ENCODE measurements at regions not wholly inside any gene's neighbourhood (a gene's known extent, or its start where the extent isn't known, plus 50 kb on each side); places are given as distances from the start of the nearest gene placed in this dataset.

GRCh38 chr3:124234852-124235252, 242.9 kb upstream of the ROPN1 start:
- Histone ChIP-seq H3K9me3 (ENCODE audit: control insufficient read depth, low read length) (no peaks in the 10 kb centered on the region), H3K4me1 (ENCODE audit: control insufficient read depth, insufficient read depth, low read length) (no peaks in the 10 kb centered on the region), H3K4me3 (ENCODE audit: low read length) (no peak overlapping the region), H3K27me3 (ENCODE audit: control insufficient read depth, insufficient read depth, low read length) (no peaks in the 10 kb centered on the region), H3K9ac (ENCODE audit: low read length) (no peak overlapping the region), H3K36me3 (ENCODE audit: control insufficient read depth, insufficient read depth, low read length) (no peaks in the 10 kb centered on the region)

- Histone ChIP-seq H3K27me3 (ENCODE audit: control insufficient read depth, insufficient read depth, low read length) (no peaks in the 10 kb centered on the region), H3K9ac (ENCODE audit: low read length) (no peak overlapping the region), H3K9me3 (ENCODE audit: control insufficient read depth, low read length) (no peaks in the 10 kb centered on the region), H3K4me3 (ENCODE audit: low read length) (no peak overlapping the region), H3K36me3 (ENCODE audit: control insufficient read depth, insufficient read depth, low read length) (no peaks in the 10 kb centered on the region), H3K4me1 (ENCODE audit: control insufficient read depth, insufficient read depth, low read length) (no peaks in the 10 kb centered on the region)
Observed at GRCh38 chr3:124235446-124235845, 243.5 kb upstream of the ROPN1 start.

- Histone ChIP-seq H3K4me3 (ENCODE audit: low read length) (no peak overlapping the region), H3K27me3 (ENCODE audit: control insufficient read depth, insufficient read depth, low read length) (no peaks in the 10 kb centered on the region), H3K36me3 (ENCODE audit: control insufficient read depth, insufficient read depth, low read length) (no peaks in the 10 kb centered on the region), H3K9me3 (ENCODE audit: control insufficient read depth, low read length) (no peaks in the 10 kb centered on the region), H3K9ac (ENCODE audit: low read length) (no peak overlapping the region), H3K4me1 (ENCODE audit: control insufficient read depth, insufficient read depth, low read length) (no peaks in the 10 kb centered on the region)
Observed at GRCh38 chr3:124243177-124243859, 251.4 kb upstream of the ROPN1 start.

GRCh38 chr3:124246376-124246775, 254.5 kb upstream of the ROPN1 start:
- Histone ChIP-seq H3K36me3 (ENCODE audit: control insufficient read depth, insufficient read depth, low read length) (no peaks in the 10 kb centered on the region), H3K4me1 (ENCODE audit: control insufficient read depth, insufficient read depth, low read length) (no peaks in the 10 kb centered on the region), H3K9ac (ENCODE audit: low read length) (no peak overlapping the region), H3K4me3 (ENCODE audit: low read length) (no peak overlapping the region), H3K9me3 (ENCODE audit: control insufficient read depth, low read length) (no peaks in the 10 kb centered on the region), H3K27me3 (ENCODE audit: control insufficient read depth, insufficient read depth, low read length) (no peaks in the 10 kb centered on the region)

GRCh38 chr3:124246949-124247348, 255.0 kb upstream of the ROPN1 start:
- no peak overlapping the region for H3K9ac ChIP-seq (ENCODE audit: low read length)
- H3K36me3 ChIP-seq (ENCODE audit: control insufficient read depth, insufficient read depth, low read length), result no peaks in the 10 kb centered on the region
- no peaks in the 10 kb centered on the region for H3K27me3 ChIP-seq (ENCODE audit: control insufficient read depth, insufficient read depth, low read length)
- H3K4me3 ChIP-seq (ENCODE audit: low read length), result no peak overlapping the region
- H3K4me1 ChIP-seq (ENCODE audit: control insufficient read depth, insufficient read depth, low read length), result no peaks in the 10 kb centered on the region
- no peaks in the 10 kb centered on the region for H3K9me3 ChIP-seq (ENCODE audit: control insufficient read depth, low read length)

GRCh38 chr3:124248471-124249028, 256.6 kb upstream of the ROPN1 start:
- Histone ChIP-seq H3K4me1 (ENCODE audit: control insufficient read depth, insufficient read depth, low read length) (no peaks in the 10 kb centered on the region), H3K27me3 (ENCODE audit: control insufficient read depth, insufficient read depth, low read length) (no peaks in the 10 kb centered on the region), H3K9ac (ENCODE audit: low read length) (no peak overlapping the region), H3K36me3 (ENCODE audit: control insufficient read depth, insufficient read depth, low read length) (no peaks in the 10 kb centered on the region), H3K4me3 (ENCODE audit: low read length) (no peak overlapping the region), H3K9me3 (ENCODE audit: control insufficient read depth, low read length) (no peaks in the 10 kb centered on the region)

- H3K9ac ChIP-seq (ENCODE audit: low read length), result no peak overlapping the region
- no peak overlapping the region for H3K4me3 ChIP-seq (ENCODE audit: low read length)
- no peaks in the 10 kb centered on the region for H3K36me3 ChIP-seq (ENCODE audit: control insufficient read depth, insufficient read depth, low read length)
- no peaks in the 10 kb centered on the region for H3K4me1 ChIP-seq (ENCODE audit: control insufficient read depth, insufficient read depth, low read length)
- no peaks in the 10 kb centered on the region for H3K9me3 ChIP-seq (ENCODE audit: control insufficient read depth, low read length)
- no peaks in the 10 kb centered on the region for H3K27me3 ChIP-seq (ENCODE audit: control insufficient read depth, insufficient read depth, low read length)
Observed at GRCh38 chr3:124249038-124249437, 257.1 kb upstream of the ROPN1 start.

- no peaks in the 10 kb centered on the region for H3K9me3 ChIP-seq (ENCODE audit: control insufficient read depth, low read length)
- no peaks in the 10 kb centered on the region for H3K4me1 ChIP-seq (ENCODE audit: control insufficient read depth, insufficient read depth, low read length)
- no peak overlapping the region for H3K4me3 ChIP-seq (ENCODE audit: low read length)
- no peaks in the 10 kb centered on the region for H3K36me3 ChIP-seq (ENCODE audit: control insufficient read depth, insufficient read depth, low read length)
- H3K27me3 ChIP-seq (ENCODE audit: control insufficient read depth, insufficient read depth, low read length), result no peaks in the 10 kb centered on the region
- no peak overlapping the region for H3K9ac ChIP-seq (ENCODE audit: low read length)
Observed at GRCh38 chr3:124250053-124250452, 258.1 kb upstream of the ROPN1 start.

GRCh38 chr3:124256156-124256555, 264.2 kb upstream of the ROPN1 start:
- H3K4me3 ChIP-seq (ENCODE audit: low read length), result no peak overlapping the region
- H3K4me1 ChIP-seq (ENCODE audit: control insufficient read depth, insufficient read depth, low read length), result no peaks in the 10 kb centered on the region
- no peak overlapping the region for H3K9ac ChIP-seq (ENCODE audit: low read length)
- H3K9me3 ChIP-seq (ENCODE audit: control insufficient read depth, low read length), result no peaks in the 10 kb centered on the region
- H3K36me3 ChIP-seq (ENCODE audit: control insufficient read depth, insufficient read depth, low read length), result no peaks in the 10 kb centered on the region
- H3K27me3 ChIP-seq (ENCODE audit: control insufficient read depth, insufficient read depth, low read length), result no peaks in the 10 kb centered on the region

GRCh38 chr3:124256599-124256998, 264.7 kb upstream of the ROPN1 start:
- Histone ChIP-seq H3K27me3 (ENCODE audit: control insufficient read depth, insufficient read depth, low read length) (no peaks in the 10 kb centered on the region), H3K36me3 (ENCODE audit: control insufficient read depth, insufficient read depth, low read length) (no peaks in the 10 kb centered on the region), H3K9ac (ENCODE audit: low read length) (no peak overlapping the region), H3K9me3 (ENCODE audit: control insufficient read depth, low read length) (no peaks in the 10 kb centered on the region), H3K4me1 (ENCODE audit: control insufficient read depth, insufficient read depth, low read length) (no peaks in the 10 kb centered on the region), H3K4me3 (ENCODE audit: low read length) (no peak overlapping the region)

GRCh38 chr3:124257336-124257864, 265.5 kb upstream of the ROPN1 start:
- Histone ChIP-seq H3K36me3 (ENCODE audit: control insufficient read depth, insufficient read depth, low read length) (no peaks in the 10 kb centered on the region), H3K27me3 (ENCODE audit: control insufficient read depth, insufficient read depth, low read length) (no peaks in the 10 kb centered on the region), H3K9me3 (ENCODE audit: control insufficient read depth, low read length) (no peaks in the 10 kb centered on the region), H3K9ac (ENCODE audit: low read length) (no peak overlapping the region), H3K4me1 (ENCODE audit: control insufficient read depth, insufficient read depth, low read length) (no peaks in the 10 kb centered on the region), H3K4me3 (ENCODE audit: low read length) (no peak overlapping the region)

- Histone ChIP-seq H3K9ac (ENCODE audit: low read length) (no peak overlapping the region), H3K4me3 (ENCODE audit: low read length) (no peak overlapping the region), H3K4me1 (ENCODE audit: control insufficient read depth, insufficient read depth, low read length) (no peaks in the 10 kb centered on the region), H3K36me3 (ENCODE audit: control insufficient read depth, insufficient read depth, low read length) (no peaks in the 10 kb centered on the region), H3K9me3 (ENCODE audit: control insufficient read depth, low read length) (no peaks in the 10 kb centered on the region), H3K27me3 (ENCODE audit: control insufficient read depth, insufficient read depth, low read length) (no peaks in the 10 kb centered on the region)
Observed at GRCh38 chr3:124258057-124258500, 266.2 kb upstream of the ROPN1 start.

All from mucosa of stomach (tissue), 1 donor.